DMS53 treated with DMSO at 0.1 percent for 48 hours (cell line): ENCODE measurements at regions not wholly inside any gene's neighbourhood (a gene's known extent, or its start where the extent isn't known, plus 50 kb on each side); places are given as distances from the start of the nearest gene placed in this dataset.
"Not testable (repeated sequence)": the region's sequence is repeated elsewhere in the genome, so short reads cannot be mapped to it uniquely, and the experiment has no call there.

Experiments used
- DNase-seq: peaks from one replicate; lab custom pipeline; 2025; ENCODE audit not compliant: unreplicated experiment; lab: John Stamatoyannopoulos, UW

- DNase-seq = no peak
These were observed 158.1 kb upstream of the ARHGAP42 start for GRCh38 chr11:100528872-100529416.

- DNase-seq = not testable (repeated sequence)
These were observed 155.8 kb upstream of the ARHGAP42 start for GRCh38 chr11:100531290-100531689.

- DNase-seq = no peak
These were observed 150.1 kb upstream of the ARHGAP42 start for GRCh38 chr11:100536979-100537378.

- no peak for DNase-seq
These were observed 143.7 kb upstream of the ARHGAP42 start for GRCh38 chr11:100543386-100543785.

- no peak for DNase-seq
These were observed 141.5 kb upstream of the ARHGAP42 start for GRCh38 chr11:100545556-100545955.

- DNase-seq = peak; percentile 43
These were observed 141.1 kb upstream of the ARHGAP42 start for GRCh38 chr11:100545970-100546369.

GRCh38 chr11:100546714-100547113 is 140.4 kb upstream of the ARHGAP42 start:
- peak; percentile 42 for DNase-seq

GRCh38 chr11:100550298-100550697 is 136.8 kb upstream of the ARHGAP42 start:
- DNase-seq = no peak

- DNase-seq = no peak
These were observed 136.0 kb upstream of the ARHGAP42 start for GRCh38 chr11:100550912-100551632.

GRCh38 chr11:100555931-100556330 is 131.2 kb upstream of the ARHGAP42 start:
- DNase-seq = no peak

- no peak for DNase-seq
These were observed 130.3 kb upstream of the ARHGAP42 start for GRCh38 chr11:100556781-100557180.

GRCh38 chr11:100557830-100558611 is 129.1 kb upstream of the ARHGAP42 start:
- no peak for DNase-seq

- no peak for DNase-seq
These were observed 126.5 kb upstream of the ARHGAP42 start for GRCh38 chr11:100560606-100561005.

GRCh38 chr11:100561323-100561722 is 125.8 kb upstream of the ARHGAP42 start:
- DNase-seq = no peak

GRCh38 chr11:100562128-100562527 is 125.0 kb upstream of the ARHGAP42 start:
- DNase-seq = no peak

GRCh38 chr11:100563541-100564280 is 123.4 kb upstream of the ARHGAP42 start:
- DNase-seq = no peak

- DNase-seq = no peak
These were observed 113.1 kb upstream of the ARHGAP42 start for GRCh38 chr11:100573911-100574513.

- peak; percentile 64 for DNase-seq
These were observed 112.0 kb upstream of the ARHGAP42 start for GRCh38 chr11:100574894-100575769.

- peak; percentile 82 for DNase-seq
These were observed 111.0 kb upstream of the ARHGAP42 start for GRCh38 chr11:100575860-100576717.
